ENCODE measurements at regions not wholly inside any gene's neighbourhood (a gene's known extent, or its start where the extent isn't known, plus 50 kb on each side); places are given as distances from the start of the nearest gene placed in this dataset.

- no peak for DNase-seq
Measured at GRCh38 chr5:128749136-128749898, 211.3 kb upstream of the FBN2 start.

- no peak for DNase-seq
Measured at GRCh38 chr5:128750155-128750554, 212.1 kb upstream of the FBN2 start.

- no peak for DNase-seq
Measured at GRCh38 chr5:128757196-128757959, 207.9 kb upstream of the SLC27A6 start.

GRCh38 chr5:128762661-128763306 lies 202.5 kb upstream of the SLC27A6 start:
- no peak for DNase-seq

- no peak for DNase-seq
Measured at GRCh38 chr5:128763321-128763720, 202.0 kb upstream of the SLC27A6 start.

- DNase-seq = no peak
Measured at GRCh38 chr5:128764601-128765310, 200.5 kb upstream of the SLC27A6 start.

- no peak for DNase-seq
Measured at GRCh38 chr5:128765448-128766061, 199.7 kb upstream of the SLC27A6 start.

GRCh38 chr5:128766406-128766805 lies 198.9 kb upstream of the SLC27A6 start:
- DNase-seq = no peak

- DNase-seq = no peak
Measured at GRCh38 chr5:128770907-128771306, 194.4 kb upstream of the SLC27A6 start.

- DNase-seq = no peak
Measured at GRCh38 chr5:128772356-128772755, 192.9 kb upstream of the SLC27A6 start.

GRCh38 chr5:128773378-128773777 lies 191.9 kb upstream of the SLC27A6 start:
- no peak for DNase-seq

- DNase-seq = no peak
Measured at GRCh38 chr5:128774605-128775004, 190.7 kb upstream of the SLC27A6 start.

- no peak for DNase-seq
Measured at GRCh38 chr5:128775558-128775957, 189.7 kb upstream of the SLC27A6 start.

- no peak for DNase-seq
Measured at GRCh38 chr5:128777052-128777451, 188.2 kb upstream of the SLC27A6 start.

- no peak for DNase-seq
Measured at GRCh38 chr5:128778474-128778873, 186.8 kb upstream of the SLC27A6 start.

- no peak for DNase-seq
Measured at GRCh38 chr5:128782446-128782845, 182.8 kb upstream of the SLC27A6 start.

GRCh38 chr5:128784726-128785125 lies 180.6 kb upstream of the SLC27A6 start:
- DNase-seq = no peak

GRCh38 chr5:128791312-128791711 lies 174.0 kb upstream of the SLC27A6 start:
- no peak for DNase-seq

- DNase-seq = no peak
Measured at GRCh38 chr5:128796506-128796905, 168.8 kb upstream of the SLC27A6 start.

GRCh38 chr5:128798871-128799270 lies 166.4 kb upstream of the SLC27A6 start:
- no peak for DNase-seq

GRCh38 chr5:128799945-128800344 lies 165.3 kb upstream of the SLC27A6 start:
- DNase-seq = no peak

GRCh38 chr5:128800377-128800776 lies 164.9 kb upstream of the SLC27A6 start:
- no peak for DNase-seq

Data from activated T-cell treated with anti-CD3 and anti-CD28 coated beads, Interleukin-2, amount 50 U/mL, for 48 hours (primary cell).